SU-DHL-6 (cell line): ENCODE measurements at regions not wholly inside any gene's neighbourhood (a gene's known extent, or its start where the extent isn't known, plus 50 kb on each side); places are given as distances from the start of the nearest gene placed in this dataset.

Source experiments
- CTCF ChIP-seq: fragments of 200-600 bp; sonication (generic); IDR thresholded peaks from one replicate; pipeline ENCODE4 v1.5.1; 2017; ENCODE audit warnings: antibody characterized with exemption, mild to moderate bottlenecking, low read length, moderate library complexity; ENCODE audit not compliant: insufficient read depth, poor library complexity, severe bottlenecking
- EZH2phosphoT487 ChIP-seq: fragments of 200-600 bp; sonication (generic), shearing (Covaris generic); conservative IDR thresholded peaks from 2 replicates; pipeline ENCODE4 v1.6.1; 2018; ENCODE audit warnings: mild to moderate bottlenecking, antibody characterized with exemption, low read length, moderate library complexity, mixed read lengths

GRCh38 chr14:104397956-104398355 is 181.6 kb upstream of the C14orf180 start:
- TF ChIP-seq CTCF (no peak), EZH2phosphoT487 (no peak)
